GM19035 (cell line): ENCODE measurements at regions not wholly inside any gene's neighbourhood (a gene's known extent, or its start where the extent isn't known, plus 50 kb on each side); places are given as distances from the start of the nearest gene placed in this dataset.
"Not testable (repeated sequence)": the region's sequence is repeated elsewhere in the genome, so short reads cannot be mapped to it uniquely, and the experiment has no call there.

Experiments used
- ATAC-seq: cut with Tn5 transposase; IDR thresholded peaks from one replicate; pipeline ENCODE4 v1.9.1; 2021; ENCODE audit not compliant: unreplicated experiment

- ATAC-seq: peak; percentile 65
Observed at GRCh38 chr2:176999301-176999700, 213.3 kb upstream of the HNRNPA3 start.

GRCh38 chr2:177000061-177000714 is 212.4 kb upstream of the HNRNPA3 start:
- no peak for ATAC-seq

- no peak for ATAC-seq
Observed at GRCh38 chr2:177000715-177001072, 211.9 kb upstream of the HNRNPA3 start.

- no peak for ATAC-seq
Observed at GRCh38 chr2:177001334-177001733, 211.3 kb upstream of the HNRNPA3 start.

GRCh38 chr2:177002983-177003382 is 209.6 kb upstream of the HNRNPA3 start:
- no peak for ATAC-seq

DNA sequence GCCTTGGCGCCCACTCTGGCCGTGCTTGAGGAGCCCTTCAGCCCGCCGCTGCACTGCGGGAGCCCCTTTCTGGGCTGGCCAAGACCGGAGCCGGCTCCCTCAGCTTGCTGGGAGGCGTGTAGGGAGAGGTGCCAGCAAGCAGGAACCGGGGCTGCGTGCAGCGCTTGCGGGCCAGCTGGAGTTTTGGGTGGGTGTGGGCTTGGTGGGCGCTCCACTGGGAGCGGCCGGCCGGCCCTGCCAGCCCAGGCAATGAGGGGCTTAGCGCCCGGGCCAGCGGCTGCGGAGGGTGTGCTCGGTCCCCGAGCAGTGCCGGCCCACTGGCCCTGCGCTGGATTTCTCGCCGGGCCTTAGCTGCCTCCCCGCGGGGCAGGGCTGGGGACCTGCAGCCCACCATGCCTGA is 204.9 kb upstream of the HNRNPA3 start:
- ATAC-seq: not testable (repeated sequence)

- not testable (repeated sequence) for ATAC-seq
Observed at GRCh38 chr2:177008662-177009061, 203.9 kb upstream of the HNRNPA3 start.

- ATAC-seq: no peak
Observed at GRCh38 chr2:177010146-177010545, 202.4 kb upstream of the HNRNPA3 start.

GRCh38 chr2:177010861-177011260 is 201.7 kb upstream of the HNRNPA3 start:
- no peak for ATAC-seq

- no peak for ATAC-seq
Observed at GRCh38 chr2:177014946-177015345, 197.6 kb upstream of the HNRNPA3 start.

GRCh38 chr2:177015356-177015923 is 197.2 kb upstream of the HNRNPA3 start:
- no peak for ATAC-seq

DNA sequence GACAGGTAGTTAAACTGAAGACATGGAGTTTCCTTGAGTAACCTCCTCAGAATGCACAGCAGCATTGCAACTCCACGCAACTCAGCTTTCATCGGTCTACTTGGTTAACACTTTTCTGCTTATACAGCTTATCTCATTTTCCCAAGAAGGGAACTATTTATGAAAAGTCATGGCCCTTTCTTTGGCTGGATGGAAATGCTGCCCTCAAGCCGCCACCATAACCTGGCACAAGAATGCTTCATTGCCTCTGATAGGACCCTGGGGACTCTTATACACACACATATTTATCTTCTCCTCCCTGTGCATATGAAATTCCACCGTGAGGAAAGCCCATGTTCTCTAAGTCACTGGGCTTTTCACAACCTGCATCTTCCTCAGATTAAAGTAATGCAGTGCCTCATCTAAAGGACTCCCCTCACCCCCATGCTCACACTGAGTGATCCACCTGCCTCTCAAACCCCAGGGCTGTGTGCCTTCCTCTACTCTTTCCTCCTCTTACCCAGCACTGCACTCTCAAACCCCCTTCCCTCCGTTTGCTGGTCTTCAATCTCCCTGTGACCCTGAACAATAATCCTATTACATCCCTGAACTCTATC is 192.0 kb upstream of the HNRNPA3 start:
- no peak for ATAC-seq

- ATAC-seq: no peak
Observed at GRCh38 chr2:177021706-177022343, 190.8 kb upstream of the HNRNPA3 start.

- ATAC-seq: no peak
Observed at GRCh38 chr2:177024765-177025164, 187.8 kb upstream of the HNRNPA3 start.

- ATAC-seq: no peak
Observed at GRCh38 chr2:177026253-177026652, 186.3 kb upstream of the HNRNPA3 start.

DNA sequence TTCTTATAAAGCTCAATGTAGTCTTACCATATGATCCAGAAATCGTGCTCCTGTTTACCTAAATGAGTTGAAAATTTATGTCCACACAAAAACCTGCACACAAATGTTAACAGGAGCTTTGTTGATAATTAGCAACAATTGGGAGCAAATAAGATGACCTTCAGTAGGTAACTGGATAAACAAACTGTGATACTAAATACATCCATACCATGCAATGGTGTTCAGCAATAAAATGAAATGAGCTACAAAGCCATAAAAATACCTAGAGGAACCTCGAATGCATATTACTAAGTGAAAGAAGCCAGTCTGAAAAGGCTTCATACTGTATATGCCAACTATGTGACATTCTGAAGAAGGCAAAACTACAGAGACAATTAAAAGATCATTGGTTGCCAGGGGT is 185.6 kb upstream of the HNRNPA3 start:
- ATAC-seq: no peak

GRCh38 chr2:177028296-177028695 is 184.3 kb upstream of the HNRNPA3 start:
- no peak for ATAC-seq

GRCh38 chr2:177029075-177029474 is 183.5 kb upstream of the HNRNPA3 start:
- ATAC-seq: no peak

DNA sequence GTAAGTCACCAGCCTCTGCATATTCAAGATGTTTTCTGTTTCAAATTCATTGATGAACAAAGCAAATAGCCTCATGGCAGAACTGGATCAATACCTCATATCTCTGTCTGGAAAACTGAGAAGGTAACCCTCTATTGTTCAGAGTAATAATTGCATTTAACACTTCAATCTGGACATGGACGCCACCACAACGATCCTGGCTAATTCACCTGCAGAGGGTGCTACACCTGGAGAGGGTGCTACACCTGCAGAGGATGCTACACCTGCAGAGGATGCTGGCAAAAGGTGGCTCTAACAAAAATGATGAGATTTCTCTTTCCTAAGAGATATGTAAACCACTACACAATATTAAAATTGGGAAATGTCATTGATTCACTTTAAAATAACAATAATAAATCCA is 183.1 kb upstream of the HNRNPA3 start:
- no peak for ATAC-seq

GRCh38 chr2:177029901-177030300 is 182.7 kb upstream of the HNRNPA3 start:
- no peak for ATAC-seq

DNA sequence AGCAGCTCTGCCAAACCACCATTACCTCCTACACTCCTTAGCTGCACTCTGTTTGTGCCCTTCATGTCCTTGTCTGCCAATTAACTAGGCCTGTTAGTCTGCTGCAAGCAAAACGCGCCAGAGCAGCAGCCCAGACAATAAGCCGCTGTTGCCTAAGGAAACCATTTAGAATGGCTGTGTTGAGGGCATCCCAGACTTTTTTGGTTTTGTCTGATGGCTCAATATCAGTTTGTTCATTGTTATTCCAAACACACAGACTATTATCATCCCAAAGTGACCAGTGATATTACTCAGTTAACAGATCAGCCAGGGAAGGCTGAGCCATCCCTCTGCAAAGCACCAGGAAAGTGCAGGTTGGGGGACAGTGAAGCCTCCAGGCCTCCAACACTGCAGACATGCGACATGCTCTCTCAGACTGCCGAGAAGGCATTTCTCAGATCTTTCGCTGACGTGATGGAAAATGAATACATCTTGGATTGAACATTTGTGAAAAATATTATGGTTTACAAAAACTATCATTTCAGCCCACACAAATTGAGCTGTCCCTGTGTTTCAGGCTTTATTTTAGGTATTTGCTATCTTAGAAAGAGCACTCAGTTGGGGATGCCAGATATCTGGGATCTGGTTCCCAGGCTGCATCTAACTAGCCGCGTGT is 182.0 kb upstream of the HNRNPA3 start:
- no peak for ATAC-seq
